ENCODE measurements at regions not wholly inside any gene's neighbourhood (a gene's known extent, or its start where the extent isn't known, plus 50 kb on each side); places are given as distances from the start of the nearest gene placed in this dataset.

- no peak for DNase-seq (ENCODE audit: low read depth)
- no peaks in the 10 kb centered on the region for H3K27me3 ChIP-seq (ENCODE audit: control insufficient read depth, insufficient read depth, low read length)
- H3K4me3 ChIP-seq (ENCODE audit: low read depth, low read length) = no peak overlapping the region
- no peaks in the 10 kb centered on the region for H3K36me3 ChIP-seq (ENCODE audit: control insufficient read depth, insufficient read depth, low read length)
- TF ChIP-seq CTCF (IDR thresholded peaks at IDR 0.05; ENCODE audit: insufficient read depth, low read length, poor library complexity, severe bottlenecking) = no peak
These were observed 155.6 kb upstream of the GHITM start for GRCh38 chr10:83983578-83984255.

GRCh38 chr10:83984256-83984640 is 155.1 kb upstream of the GHITM start:
- Histone ChIP-seq H3K36me3 (ENCODE audit: control insufficient read depth, insufficient read depth, low read length) (no peaks in the 10 kb centered on the region), H3K4me3 (ENCODE audit: low read depth, low read length) (no peak overlapping the region), H3K27me3 (ENCODE audit: control insufficient read depth, insufficient read depth, low read length) (no peaks in the 10 kb centered on the region)
- no peak for DNase-seq (ENCODE audit: low read depth)
- TF ChIP-seq CTCF (IDR thresholded peaks at IDR 0.05; ENCODE audit: insufficient read depth, low read length, poor library complexity, severe bottlenecking) = no peak

- no peak for DNase-seq (ENCODE audit: low read depth)
- TF ChIP-seq CTCF (IDR thresholded peaks at IDR 0.05; ENCODE audit: insufficient read depth, low read length, poor library complexity, severe bottlenecking) = no peak
- Histone ChIP-seq H3K4me3 (ENCODE audit: low read depth, low read length) (no peak overlapping the region), H3K27me3 (ENCODE audit: control insufficient read depth, insufficient read depth, low read length) (no peaks in the 10 kb centered on the region), H3K36me3 (ENCODE audit: control insufficient read depth, insufficient read depth, low read length) (no peaks in the 10 kb centered on the region)
These were observed 152.5 kb upstream of the GHITM start for GRCh38 chr10:83986800-83987199.

GRCh38 chr10:83987216-83987615 is 152.1 kb upstream of the GHITM start:
- no peak for TF ChIP-seq CTCF (IDR thresholded peaks at IDR 0.05; ENCODE audit: insufficient read depth, low read length, poor library complexity, severe bottlenecking)
- DNase-seq (ENCODE audit: low read depth) = no peak
- H3K27me3 ChIP-seq (ENCODE audit: control insufficient read depth, insufficient read depth, low read length) = no peaks in the 10 kb centered on the region
- H3K36me3 ChIP-seq (ENCODE audit: control insufficient read depth, insufficient read depth, low read length) = no peaks in the 10 kb centered on the region
- no peak overlapping the region for H3K4me3 ChIP-seq (ENCODE audit: low read depth, low read length)

- H3K4me3 ChIP-seq (ENCODE audit: low read depth, low read length) = no peak overlapping the region
- no peaks in the 10 kb centered on the region for H3K36me3 ChIP-seq (ENCODE audit: control insufficient read depth, insufficient read depth, low read length)
- H3K27me3 ChIP-seq (ENCODE audit: control insufficient read depth, insufficient read depth, low read length) = no peaks in the 10 kb centered on the region
- DNase-seq (ENCODE audit: low read depth) = no peak
- no peak for TF ChIP-seq CTCF (IDR thresholded peaks at IDR 0.05; ENCODE audit: insufficient read depth, low read length, poor library complexity, severe bottlenecking)
These were observed 150.9 kb upstream of the GHITM start for GRCh38 chr10:83988435-83988834.

GRCh38 chr10:83990126-83990525 is 149.2 kb upstream of the GHITM start:
- Histone ChIP-seq H3K4me3 (ENCODE audit: low read depth, low read length) (no peak overlapping the region), H3K36me3 (ENCODE audit: control insufficient read depth, insufficient read depth, low read length) (no peaks in the 10 kb centered on the region), H3K27me3 (ENCODE audit: control insufficient read depth, insufficient read depth, low read length) (no peaks in the 10 kb centered on the region)
- DNase-seq (ENCODE audit: low read depth) = no peak
- no peak for TF ChIP-seq CTCF (IDR thresholded peaks at IDR 0.05; ENCODE audit: insufficient read depth, low read length, poor library complexity, severe bottlenecking)

All from kidney epithelial cell (primary cell).